Activated naive CD4-positive, alpha-beta T cell treated with anti-CD3 and anti-CD28 coated beads, Interleukin-2, amount 50 U/mL, for 72 hours (primary cell): ENCODE measurements at regions not wholly inside any gene's neighbourhood (a gene's known extent, or its start where the extent isn't known, plus 50 kb on each side); places are given as distances from the start of the nearest gene placed in this dataset.

ENCODE experiments used
- ATAC-seq, 2 donors: fragments of 150-1000 bp; cut with Tn5 transposase; 2 replicates each; pipeline ENCODE4 v1.10.0; 2021; ENCODE audit warnings: mild to moderate bottlenecking in 2 of 2, moderate library complexity in 2 of 2
- DNase-seq, 2 donors: peaks; one replicate each; pipeline ENCODE4 v3.0.0; 2021 to 2022; ENCODE audit warnings: low spot score in 2 of 2
- H3K27ac Mint-ChIP-seq, 2 donors: one replicate each; pipeline ENCODE4 v1.8.0; 2022; ENCODE audit warnings: mild to moderate bottlenecking in 2 of 2, mixed read lengths in 2 of 2
- H3K36me3 Mint-ChIP-seq, 2 donors: one replicate each; pipeline ENCODE4 v1.8.0; 2022; ENCODE audit warnings: mixed read lengths in 2 of 2
- H3K9me3 Mint-ChIP-seq, 2 donors: one replicate each; pipeline ENCODE4 v1.8.0; 2022; ENCODE audit warnings: mixed read lengths in 2 of 2

- Mint-ChIP-seq H3K27ac (no peak overlapping the region), H3K9me3 (peaks cover 0 to 6% of the 10 kb centered on the region in 2 donors), H3K36me3 (no peaks in the 10 kb centered on the region)
- ATAC-seq (no peak), DNase-seq (no peak)
Observed at GRCh38 chr4:53732661-53733060, 141.4 kb upstream of the LNX1 start.

GRCh38 chr4:53730031-53730805 lies 138.9 kb upstream of the LNX1 start:
- no peaks in the 10 kb centered on the region for H3K36me3 Mint-ChIP-seq
- no peaks in the 10 kb centered on the region for H3K9me3 Mint-ChIP-seq
- ATAC-seq (no peak), DNase-seq (no peak)
- H3K27ac Mint-ChIP-seq, result no peak overlapping the region

GRCh38 chr4:53722110-53722509 lies 130.8 kb upstream of the LNX1 start:
- ATAC-seq (no peak), DNase-seq (no peak)
- no peak overlapping the region for H3K27ac Mint-ChIP-seq
- no peaks in the 10 kb centered on the region for H3K36me3 Mint-ChIP-seq
- H3K9me3 Mint-ChIP-seq, result no peaks in the 10 kb centered on the region

- Mint-ChIP-seq H3K36me3 (no peaks in the 10 kb centered on the region), H3K9me3 (no peaks in the 10 kb centered on the region), H3K27ac (no peak overlapping the region)
- ATAC-seq (no peak), DNase-seq (no peak)
Observed at GRCh38 chr4:53721263-53721662, 130.0 kb upstream of the LNX1 start.

- H3K9me3 Mint-ChIP-seq, result no peaks in the 10 kb centered on the region
- ATAC-seq, result no peak
- no peaks in the 10 kb centered on the region for H3K36me3 Mint-ChIP-seq
- no peak overlapping the region for H3K27ac Mint-ChIP-seq
- no peak for DNase-seq
Observed at GRCh38 chr4:53720776-53721175, 129.5 kb upstream of the LNX1 start.

- no peak for DNase-seq
- H3K36me3 Mint-ChIP-seq, result no peaks in the 10 kb centered on the region
- no peak overlapping the region for H3K27ac Mint-ChIP-seq
- peak in 1 of 2 donors; percentile 40 for ATAC-seq
- no peaks in the 10 kb centered on the region for H3K9me3 Mint-ChIP-seq
Observed at GRCh38 chr4:53717064-53717549, 125.8 kb upstream of the LNX1 start.

GRCh38 chr4:53716471-53717063 lies 125.3 kb upstream of the LNX1 start:
- DNase-seq (no peak), ATAC-seq (no peak)
- H3K9me3 Mint-ChIP-seq, result no peaks in the 10 kb centered on the region
- no peak overlapping the region for H3K27ac Mint-ChIP-seq
- no peaks in the 10 kb centered on the region for H3K36me3 Mint-ChIP-seq

GRCh38 chr4:53716011-53716410 lies 124.7 kb upstream of the LNX1 start:
- Mint-ChIP-seq H3K9me3 (no peaks in the 10 kb centered on the region), H3K27ac (no peak overlapping the region)
- no peak for ATAC-seq

DNA sequence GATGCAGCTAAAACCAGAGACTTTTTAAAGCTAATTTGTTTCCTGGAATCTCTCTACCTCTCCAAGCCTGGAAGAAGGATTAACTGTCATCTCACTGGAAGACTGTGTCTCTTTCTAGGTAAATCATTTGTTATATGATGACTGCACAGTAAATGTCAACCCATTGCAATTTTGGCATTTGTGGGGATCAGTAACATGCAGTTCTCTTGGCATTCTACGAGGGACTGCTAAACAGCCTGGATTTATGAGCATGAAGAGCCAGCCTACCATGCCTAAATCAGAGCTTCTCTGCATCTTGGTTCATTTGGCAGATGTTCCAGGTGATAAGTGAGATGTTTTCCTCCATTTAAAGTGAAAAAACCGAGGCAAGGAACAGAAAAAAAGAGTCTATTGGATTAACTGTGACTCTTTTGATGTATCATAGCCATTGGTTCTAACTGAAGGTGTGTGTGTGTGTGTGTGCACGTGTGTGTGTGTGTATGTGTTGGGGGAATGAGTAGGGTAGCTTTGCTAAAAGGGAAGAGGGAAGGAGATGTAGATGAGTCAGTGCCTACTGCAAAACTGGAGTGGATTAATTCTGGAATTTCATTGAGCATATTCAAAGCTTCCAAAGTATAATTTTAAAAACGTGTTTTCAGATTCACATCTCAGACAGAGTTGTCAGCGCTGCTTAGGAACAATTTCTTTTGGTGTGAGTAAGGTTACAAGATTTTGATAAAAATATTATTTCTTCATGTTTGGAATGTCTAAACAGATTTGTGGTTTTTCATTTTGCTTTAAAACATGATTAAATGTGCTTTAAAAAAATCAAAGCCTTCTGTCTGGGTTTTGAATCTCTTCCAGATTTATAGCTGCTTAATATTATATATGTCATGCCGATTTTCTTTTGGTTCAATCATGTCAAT lies 123.2 kb upstream of the LNX1 start:
- ATAC-seq (no peak), DNase-seq (no peak)
- Mint-ChIP-seq H3K27ac (no peak overlapping the region), H3K36me3 (no peaks in the 10 kb centered on the region), H3K9me3 (no peaks in the 10 kb centered on the region)

More at GRCh38 chr4:53716011-53716410, 124.7 kb upstream of the LNX1 start:
- DNase-seq, result no peak
- no peaks in the 10 kb centered on the region for H3K36me3 Mint-ChIP-seq

GRCh38 chr4:53713767-53714166 lies 122.5 kb upstream of the LNX1 start:
- Mint-ChIP-seq H3K36me3 (no peaks in the 10 kb centered on the region), H3K27ac (no peak overlapping the region), H3K9me3 (no peaks in the 10 kb centered on the region)
- ATAC-seq (no peak), DNase-seq (no peak)

- ATAC-seq, result no peak
- no peak for DNase-seq
- no peaks in the 10 kb centered on the region for H3K36me3 Mint-ChIP-seq
- no peak overlapping the region for H3K27ac Mint-ChIP-seq
- H3K9me3 Mint-ChIP-seq, result no peaks in the 10 kb centered on the region
Observed at GRCh38 chr4:53713296-53713695, 122.0 kb upstream of the LNX1 start.

DNA sequence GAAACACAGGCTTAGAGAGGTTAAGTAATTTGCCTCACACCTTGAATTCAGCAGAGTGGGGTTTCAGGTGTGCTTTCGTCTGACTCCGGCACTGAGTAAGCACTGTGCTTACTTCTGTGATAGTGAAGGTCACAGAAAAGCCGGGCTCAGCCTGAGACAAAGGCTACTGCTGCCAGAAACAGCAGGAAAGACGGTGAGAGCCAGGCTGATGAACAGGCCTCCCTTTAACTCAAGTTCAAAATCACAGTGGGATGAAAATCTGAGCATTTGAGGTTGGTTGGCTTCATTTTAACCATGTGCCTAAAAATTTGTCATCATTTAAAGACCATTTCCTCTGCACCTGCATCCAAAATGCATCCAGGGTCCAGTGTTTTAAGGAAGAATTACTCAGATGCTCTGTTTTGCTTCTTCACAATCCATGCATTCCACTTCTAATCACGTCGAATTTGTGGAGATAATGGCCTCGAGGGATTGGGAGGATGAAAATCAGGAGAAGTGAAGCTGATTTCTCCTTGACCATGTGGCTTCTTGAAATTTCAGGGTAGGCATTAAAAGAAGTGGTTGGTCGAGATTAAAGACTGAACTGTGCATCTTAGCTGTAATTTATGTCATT lies 121.2 kb upstream of the LNX1 start:
- no peaks in the 10 kb centered on the region for H3K36me3 Mint-ChIP-seq
- ATAC-seq (no peak), DNase-seq (no peak)
- H3K9me3 Mint-ChIP-seq, result no peaks in the 10 kb centered on the region
- no peak overlapping the region for H3K27ac Mint-ChIP-seq

- DNase-seq, result no peak
- H3K36me3 Mint-ChIP-seq, result no peaks in the 10 kb centered on the region
- no peaks in the 10 kb centered on the region for H3K9me3 Mint-ChIP-seq
- no peak overlapping the region for H3K27ac Mint-ChIP-seq
- ATAC-seq, result no peak
Observed at GRCh38 chr4:53711926-53712325, 120.6 kb upstream of the LNX1 start.

- Mint-ChIP-seq H3K36me3 (no peaks in the 10 kb centered on the region), H3K27ac (no peak overlapping the region), H3K9me3 (no peaks in the 10 kb centered on the region)
- ATAC-seq, result no peak
- DNase-seq, result no peak
Observed at GRCh38 chr4:53709693-53710092, 118.4 kb upstream of the LNX1 start.

DNA sequence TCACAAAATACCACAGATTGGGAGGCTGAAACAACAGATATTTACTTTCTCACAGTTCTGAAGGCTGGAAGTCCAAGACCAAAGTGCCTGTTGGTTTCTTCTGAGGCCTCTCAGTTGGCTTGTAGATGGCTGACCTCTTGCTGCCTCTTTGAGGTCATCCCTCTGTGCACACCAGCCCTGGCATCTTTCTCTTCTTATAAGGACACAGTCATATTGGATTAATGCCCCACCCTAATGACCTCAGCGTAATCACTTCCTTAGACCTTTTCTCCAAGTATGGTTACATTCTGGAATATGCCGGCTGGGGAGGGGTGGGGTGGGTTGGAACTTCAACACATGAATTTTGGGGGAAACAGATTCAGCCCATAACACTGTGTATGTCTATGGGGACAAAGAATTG lies 116.2 kb upstream of the LNX1 start:
- DNase-seq (no peak), ATAC-seq (no peak)
- no peaks in the 10 kb centered on the region for H3K9me3 Mint-ChIP-seq
- no peaks in the 10 kb centered on the region for H3K36me3 Mint-ChIP-seq
- H3K27ac Mint-ChIP-seq, result no peak overlapping the region

GRCh38 chr4:53706422-53707032 lies 115.2 kb upstream of the LNX1 start:
- no peaks in the 10 kb centered on the region for H3K36me3 Mint-ChIP-seq
- ATAC-seq (no peak), DNase-seq (no peak)
- no peak overlapping the region for H3K27ac Mint-ChIP-seq
- no peaks in the 10 kb centered on the region for H3K9me3 Mint-ChIP-seq
